ENCODE measurements at regions not wholly inside any gene's neighbourhood (a gene's known extent, or its start where the extent isn't known, plus 50 kb on each side); places are given as distances from the start of the nearest gene placed in this dataset.

- TF ChIP-seq CTCF (IDR thresholded peaks at IDR 0.05; ENCODE audit: low read length) (no peak), EZH2 (optimal IDR thresholded peaks at IDR 0.05; ENCODE audit: low read depth, low read length) (no peak)
These were observed 51.6 kb upstream of the HTR2C start for GRCh38 chrX:114532111-114532805.

All from MM.1S (cell line).